ENCODE measurements at regions not wholly inside any gene's neighbourhood (a gene's known extent, or its start where the extent isn't known, plus 50 kb on each side); places are given as distances from the start of the nearest gene placed in this dataset.
A peak's percentile ranks its signal among the peaks of the same experiment; 100 is the strongest.
"Not testable (repeated sequence)": the region's sequence is repeated elsewhere in the genome, so short reads cannot be mapped to it uniquely, and the experiment has no call there.

DNA sequence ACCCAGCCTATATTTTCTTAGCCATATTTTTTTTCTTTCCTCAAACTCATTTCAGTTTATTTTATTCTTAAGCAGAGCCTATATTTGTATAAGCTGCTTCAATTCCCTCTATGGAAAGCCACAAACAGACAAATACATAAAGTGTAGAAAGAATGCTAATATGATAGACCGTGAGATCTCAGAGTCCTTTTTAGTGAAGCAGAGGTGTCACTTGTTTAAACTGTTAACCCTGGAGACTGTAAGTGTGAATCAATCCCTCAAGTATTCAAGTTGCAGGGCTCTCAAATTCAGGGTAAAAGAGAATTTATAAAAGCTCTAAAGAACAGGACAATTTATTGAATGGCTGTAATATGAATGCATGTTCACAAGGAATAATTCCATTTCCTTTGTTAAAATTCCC is 72.2 kb upstream of the BHLHE40 start:
- no peak for DNase-seq (ENCODE audit: low spot score)
- in situ Hi-C loops (cut with MboI; ENCODE audit: low pct_unique_long_range_greater_than_20kb, low sequenced_read_pairs, unreplicated experiment): no loop called here
- TF ChIP-seq CTCF (IDR thresholded peaks at IDR 0.05; ENCODE audit: extremely low read depth, insufficient read depth, missing control alignments): no peak

GRCh38 chr3:4907643-4908432 is 71.4 kb upstream of the BHLHE40 start:
- in situ Hi-C loops (cut with MboI; ENCODE audit: low pct_unique_long_range_greater_than_20kb, low sequenced_read_pairs, unreplicated experiment): no loop called here
- TF ChIP-seq CTCF (IDR thresholded peaks at IDR 0.05; ENCODE audit: extremely low read depth, insufficient read depth, missing control alignments): no peak
- DNase-seq (ENCODE audit: low spot score): peak; percentile 38

- TF ChIP-seq CTCF (IDR thresholded peaks at IDR 0.05; ENCODE audit: extremely low read depth, insufficient read depth, missing control alignments): no peak
- no peak for DNase-seq (ENCODE audit: low spot score)
- in situ Hi-C loops (cut with MboI; ENCODE audit: low pct_unique_long_range_greater_than_20kb, low sequenced_read_pairs, unreplicated experiment): no loop called here
Observed at GRCh38 chr3:4908433-4909156, 70.6 kb upstream of the BHLHE40 start.

- no peak for DNase-seq (ENCODE audit: low spot score)
- TF ChIP-seq CTCF (IDR thresholded peaks at IDR 0.05; ENCODE audit: extremely low read depth, insufficient read depth, missing control alignments): no peak
- in situ Hi-C loops (cut with MboI; ENCODE audit: low pct_unique_long_range_greater_than_20kb, low sequenced_read_pairs, unreplicated experiment): no loop called here
Observed at GRCh38 chr3:4914464-4914863, 64.8 kb upstream of the BHLHE40 start.

- DNase-seq (ENCODE audit: low spot score); in situ Hi-C loops (cut with MboI; ENCODE audit: low pct_unique_long_range_greater_than_20kb, low sequenced_read_pairs, unreplicated experiment): not testable (repeated sequence)
Observed at GRCh38 chr3:4921589-4921988, 57.6 kb upstream of the BHLHE40 start.

DNA sequence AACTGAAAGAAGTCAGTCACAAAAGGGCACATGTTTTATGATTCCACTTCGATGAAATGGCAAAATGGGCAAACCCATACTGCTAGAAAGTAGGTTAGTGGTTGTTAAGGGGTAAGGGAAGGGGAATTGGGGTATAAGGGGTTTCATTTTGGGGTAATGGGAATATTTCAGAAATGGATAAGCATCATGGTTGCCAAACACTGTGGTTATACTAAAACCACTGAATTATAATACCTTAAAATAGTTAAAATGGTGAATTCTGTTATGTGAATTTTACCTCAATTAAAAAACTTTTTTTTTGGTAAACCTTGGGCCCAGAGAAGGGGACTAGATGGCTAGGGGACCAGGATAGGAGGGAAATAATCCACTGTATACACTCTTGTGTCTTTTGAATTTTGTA is 52.3 kb upstream of the BHLHE40 start:
- TF ChIP-seq CTCF (IDR thresholded peaks at IDR 0.05; ENCODE audit: extremely low read depth, insufficient read depth, missing control alignments): no peak
- no peak for DNase-seq (ENCODE audit: low spot score)
- in situ Hi-C loops (cut with MboI; ENCODE audit: low pct_unique_long_range_greater_than_20kb, low sequenced_read_pairs, unreplicated experiment): no loop called here

DNA sequence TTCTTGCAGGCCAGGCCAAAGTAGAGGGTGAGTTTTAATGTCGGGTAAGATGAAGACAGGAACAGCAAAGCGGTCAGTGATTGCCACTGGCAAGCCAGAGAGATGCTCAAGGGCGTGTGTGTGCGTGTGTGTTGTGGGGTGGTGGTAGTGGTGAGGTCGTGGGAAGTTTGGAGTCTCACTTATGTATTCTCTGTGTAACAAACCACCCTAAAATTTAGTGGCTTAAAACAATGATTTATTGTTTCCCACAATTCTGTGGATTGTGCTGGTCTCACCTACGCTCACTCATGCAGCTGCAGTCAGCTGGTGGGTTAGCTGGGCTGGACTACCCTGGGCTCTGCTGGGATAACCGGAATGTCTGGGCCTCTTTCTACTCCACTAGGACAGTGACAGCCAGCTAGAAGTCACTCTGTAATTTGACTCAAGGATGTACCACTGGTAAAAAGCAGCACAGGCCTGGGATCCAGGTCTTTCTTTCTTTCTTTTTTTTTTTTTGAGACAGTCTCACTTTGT is 50.9 kb upstream of the BHLHE40 start:
- no peak for DNase-seq (ENCODE audit: low spot score)
- TF ChIP-seq CTCF (IDR thresholded peaks at IDR 0.05; ENCODE audit: extremely low read depth, insufficient read depth, missing control alignments): no peak
- in situ Hi-C loops (cut with MboI; ENCODE audit: low pct_unique_long_range_greater_than_20kb, low sequenced_read_pairs, unreplicated experiment): no loop called here
